Astrocyte of the hippocampus (primary cell): ENCODE measurements at regions not wholly inside any gene's neighbourhood (a gene's known extent, or its start where the extent isn't known, plus 50 kb on each side); places are given as distances from the start of the nearest gene placed in this dataset.
"Not testable (repeated sequence)": the region's sequence is repeated elsewhere in the genome, so short reads cannot be mapped to it uniquely, and the experiment has no call there.

Experiments used
- DNase-seq: peaks from one replicate; pipeline ENCODE4 v3.0.0; 2011; ENCODE audit warnings: low read depth, low spot score

GRCh38 chr16:61002479-61003204, 1033.6 kb downstream of the CDH8 start:
- DNase-seq: no peak

- no peak for DNase-seq
These were observed 1044.4 kb downstream of the CDH8 start for GRCh38 chr16:60991886-60992285.

GRCh38 chr16:60989592-60989991, 1046.6 kb downstream of the CDH8 start:
- peak; percentile 66 for DNase-seq

GRCh38 chr16:60979119-60979518, 1057.1 kb downstream of the CDH8 start:
- DNase-seq: no peak

GRCh38 chr16:60949800-60950199, 1086.4 kb downstream of the CDH8 start:
- no peak for DNase-seq

GRCh38 chr16:60945225-60945624, 1091.0 kb downstream of the CDH8 start:
- DNase-seq: peak; percentile 73

- not testable (repeated sequence) for DNase-seq
These were observed 1100.0 kb downstream of the CDH8 start for GRCh38 chr16:60936189-60936588.

- no peak for DNase-seq
These were observed 1103.6 kb downstream of the CDH8 start for GRCh38 chr16:60932600-60932999.

GRCh38 chr16:60930291-60930690, 1105.9 kb downstream of the CDH8 start:
- DNase-seq: no peak

- no peak for DNase-seq
These were observed 1113.3 kb downstream of the CDH8 start for GRCh38 chr16:60922920-60923319.

GRCh38 chr16:60914334-60914733, 1121.9 kb downstream of the CDH8 start:
- DNase-seq: no peak

- no peak for DNase-seq
These were observed 1128.6 kb downstream of the CDH8 start for GRCh38 chr16:60907645-60908044.

GRCh38 chr16:60905811-60906210, 1130.4 kb downstream of the CDH8 start:
- peak; percentile 92 for DNase-seq

- no peak for DNase-seq
These were observed 1134.1 kb downstream of the CDH8 start for GRCh38 chr16:60902114-60902513.

- DNase-seq: no peak
These were observed 1153.4 kb downstream of the CDH8 start for GRCh38 chr16:60882816-60883215.

GRCh38 chr16:60852635-60853034, 1183.6 kb downstream of the CDH8 start:
- no peak for DNase-seq

- DNase-seq: no peak
These were observed 1214.6 kb downstream of the CDH8 start for GRCh38 chr16:60821661-60822060.

- peak; percentile 26 for DNase-seq
These were observed 1215.9 kb downstream of the CDH8 start for GRCh38 chr16:60820361-60820760.

- DNase-seq: no peak
These were observed 1217.8 kb downstream of the CDH8 start for GRCh38 chr16:60818465-60818864.

GRCh38 chr16:60816461-60816860, 1219.8 kb downstream of the CDH8 start:
- no peak for DNase-seq

GRCh38 chr16:60815865-60816264, 1220.4 kb downstream of the CDH8 start:
- no peak for DNase-seq

- DNase-seq: no peak
These were observed 1221.2 kb downstream of the CDH8 start for GRCh38 chr16:60815033-60815432.

- DNase-seq: no peak
These were observed 1224.6 kb downstream of the CDH8 start for GRCh38 chr16:60811657-60812056.

GRCh38 chr16:60811051-60811608, 1225.1 kb downstream of the CDH8 start:
- peak; percentile 34 for DNase-seq
